ACC112 (cell line): ENCODE measurements at regions not wholly inside any gene's neighbourhood (a gene's known extent, or its start where the extent isn't known, plus 50 kb on each side); places are given as distances from the start of the nearest gene placed in this dataset.

ENCODE experiments used
- H2AFZ ChIP-seq: fragments of 200-600 bp; sonication (generic); one replicate; pipeline ENCODE4 v1.6.0; 2017; ENCODE audit warnings: antibody characterized with exemption, low read length; ENCODE audit not compliant: unreplicated experiment
- H3K27ac ChIP-seq: fragments of 200-600 bp; sonication (generic); 2 replicates; pipeline ENCODE4 v1.5.1; 2014; ENCODE audit warnings: low read depth, mild to moderate bottlenecking, antibody characterized with exemption, low read length, moderate library complexity
- H3K27me3 ChIP-seq: fragments of 200-600 bp; sonication (generic); 2 replicates; pipeline ENCODE4 v1.6.1; 2014; ENCODE audit warnings: mild to moderate bottlenecking, antibody characterized with exemption, low read length, moderate library complexity, mixed read lengths; ENCODE audit not compliant: insufficient read depth
- H3K36me3 ChIP-seq: fragments of 200-600 bp; sonication (generic); 2 replicates; pipeline ENCODE4 v1.6.1; 2016; ENCODE audit warnings: mild to moderate bottlenecking, antibody characterized with exemption, low read length, moderate library complexity, mixed read lengths; ENCODE audit not compliant: insufficient read depth
- H3K4me1 ChIP-seq: fragments of 200-600 bp; sonication (generic); one replicate; pipeline ENCODE4 v1.6.1; 2016; ENCODE audit warnings: low read length, mixed read lengths; ENCODE audit not compliant: insufficient read depth, unreplicated experiment, control insufficient read depth
- H3K4me3 ChIP-seq: fragments of 200-600 bp; sonication (generic); 2 replicates; pipeline ENCODE4 v1.5.1; 2014; ENCODE audit warnings: mild to moderate bottlenecking, low read depth, low read length
- H3K79me2 ChIP-seq: fragments of 200-600 bp; sonication (generic); one replicate; pipeline ENCODE4 v1.6.0; 2016; ENCODE audit warnings: low read length; ENCODE audit not compliant: control insufficient read depth, unreplicated experiment, insufficient read depth

DNA sequence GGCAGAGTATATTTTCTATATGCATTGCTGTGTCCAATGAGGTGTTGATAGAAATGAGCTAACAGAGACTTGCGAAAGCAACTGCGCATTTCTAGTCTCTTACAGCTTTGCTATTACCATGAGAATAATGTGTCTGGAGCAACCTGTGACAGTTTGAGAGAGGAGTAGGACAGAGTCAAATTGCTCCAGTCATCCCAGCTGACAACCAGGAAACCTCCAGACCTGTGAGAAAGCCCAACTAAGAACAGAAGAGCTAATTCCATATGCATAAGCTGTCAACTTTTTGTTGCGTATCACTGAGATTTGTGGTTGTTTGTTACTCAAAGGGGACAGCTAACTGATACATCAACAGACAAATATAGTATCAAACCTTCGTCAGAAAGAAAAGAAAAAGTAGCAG is 354.1 kb upstream of the LRRC7 start:
- Histone ChIP-seq H3K4me1 (no peaks in the 10 kb centered on the region), H3K27me3 (no peaks in the 10 kb centered on the region), H2AFZ (no peak overlapping the region), H3K4me3 (no peak overlapping the region), H3K27ac (no peak overlapping the region), H3K36me3 (no peaks in the 10 kb centered on the region), H3K79me2 (no peaks in the 10 kb centered on the region)

DNA sequence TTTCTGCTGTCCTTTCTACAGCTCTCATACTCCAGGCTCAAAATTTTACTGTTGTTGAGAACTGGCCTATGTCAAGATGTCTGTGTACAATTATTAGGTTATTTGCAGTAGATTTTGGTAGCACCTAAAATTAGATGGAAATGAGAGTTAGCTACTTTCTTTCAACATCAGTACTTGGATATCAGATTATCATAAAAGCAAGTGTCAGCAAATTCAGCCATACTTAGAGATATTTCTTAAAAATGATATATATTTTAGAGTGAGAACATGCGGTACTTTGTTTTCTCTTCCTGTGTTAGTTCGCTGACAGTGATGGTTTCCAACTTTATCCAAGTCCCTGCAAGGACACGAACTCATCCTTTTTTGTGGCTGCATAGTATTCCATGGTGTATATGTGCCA is 351.8 kb upstream of the LRRC7 start:
- H3K36me3 ChIP-seq: no peaks in the 10 kb centered on the region
- H3K79me2 ChIP-seq: no peaks in the 10 kb centered on the region
- no peaks in the 10 kb centered on the region for H3K4me1 ChIP-seq
- H3K27me3 ChIP-seq: no peaks in the 10 kb centered on the region
- no peak overlapping the region for H2AFZ ChIP-seq
- no peak overlapping the region for H3K27ac ChIP-seq
- H3K4me3 ChIP-seq: no peak overlapping the region

DNA sequence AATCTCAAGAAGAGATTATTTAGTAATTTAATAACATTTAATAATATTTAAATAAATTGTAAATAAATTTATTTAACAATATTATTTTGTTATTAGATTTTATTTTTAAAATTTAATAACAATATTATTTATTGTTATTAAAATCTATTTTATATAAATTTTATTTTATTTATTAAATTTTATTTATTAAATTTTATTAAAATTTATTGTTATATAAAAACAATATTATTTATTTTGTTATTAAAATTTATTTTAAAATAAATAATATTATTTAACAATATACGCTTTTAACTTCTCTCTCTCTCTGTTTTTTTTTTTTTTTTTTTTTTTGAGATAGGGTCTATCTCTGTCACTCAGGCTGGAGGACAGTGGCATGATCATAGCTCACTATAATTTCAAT is 347.1 kb upstream of the LRRC7 start:
- H3K36me3 ChIP-seq: no peaks in the 10 kb centered on the region
- H3K79me2 ChIP-seq: no peaks in the 10 kb centered on the region
- H3K27me3 ChIP-seq: no peaks in the 10 kb centered on the region
- no peak overlapping the region for H3K27ac ChIP-seq
- no peak overlapping the region for H2AFZ ChIP-seq
- no peaks in the 10 kb centered on the region for H3K4me1 ChIP-seq
- no peak overlapping the region for H3K4me3 ChIP-seq

DNA sequence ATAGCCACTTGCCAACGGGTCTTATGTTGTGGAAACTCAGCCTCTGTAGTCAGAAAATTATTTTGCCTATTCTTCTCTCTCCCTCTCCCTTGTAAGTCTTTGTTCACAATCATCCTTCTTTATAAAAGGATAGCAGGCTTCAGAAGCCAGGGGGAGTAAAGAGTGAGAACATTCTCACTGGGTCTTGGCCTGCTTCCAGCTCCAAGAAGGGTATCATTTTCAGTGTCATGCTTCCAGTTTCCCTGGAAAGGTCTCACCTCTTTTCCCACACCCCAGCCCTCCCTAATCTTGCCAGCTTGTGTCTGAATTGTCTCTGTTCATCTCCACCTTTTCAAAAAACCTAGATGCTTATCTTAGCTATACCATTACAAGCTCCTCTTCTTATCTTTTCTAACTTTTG is 346.2 kb upstream of the LRRC7 start:
- no peak overlapping the region for H2AFZ ChIP-seq
- no peaks in the 10 kb centered on the region for H3K4me1 ChIP-seq
- no peak overlapping the region for H3K4me3 ChIP-seq
- no peak overlapping the region for H3K27ac ChIP-seq
- H3K36me3 ChIP-seq: no peaks in the 10 kb centered on the region
- no peaks in the 10 kb centered on the region for H3K79me2 ChIP-seq
- H3K27me3 ChIP-seq: no peaks in the 10 kb centered on the region

DNA sequence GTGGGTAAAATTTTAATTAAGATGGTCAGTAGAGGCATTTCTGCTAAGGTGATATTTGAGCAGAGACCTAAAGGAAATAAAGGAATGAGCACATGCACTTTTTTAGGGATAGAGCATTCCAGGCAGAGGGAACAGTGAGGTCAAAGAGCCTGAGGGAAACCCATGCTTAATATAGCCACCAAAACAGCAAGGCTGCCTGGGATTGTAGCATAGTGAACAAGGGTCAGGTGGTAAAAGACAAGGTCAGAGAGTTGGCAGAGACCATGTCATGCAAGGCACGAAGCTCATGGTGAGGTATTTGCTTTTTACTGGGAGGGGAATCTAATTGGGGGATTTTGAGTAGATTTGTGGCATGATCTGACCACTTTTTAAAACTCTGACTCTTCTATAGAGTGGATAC is 344.6 kb upstream of the LRRC7 start:
- no peaks in the 10 kb centered on the region for H3K36me3 ChIP-seq
- no peak overlapping the region for H2AFZ ChIP-seq
- H3K79me2 ChIP-seq: no peaks in the 10 kb centered on the region
- H3K27ac ChIP-seq: no peak overlapping the region
- no peak overlapping the region for H3K4me3 ChIP-seq
- no peaks in the 10 kb centered on the region for H3K27me3 ChIP-seq
- H3K4me1 ChIP-seq: no peaks in the 10 kb centered on the region

DNA sequence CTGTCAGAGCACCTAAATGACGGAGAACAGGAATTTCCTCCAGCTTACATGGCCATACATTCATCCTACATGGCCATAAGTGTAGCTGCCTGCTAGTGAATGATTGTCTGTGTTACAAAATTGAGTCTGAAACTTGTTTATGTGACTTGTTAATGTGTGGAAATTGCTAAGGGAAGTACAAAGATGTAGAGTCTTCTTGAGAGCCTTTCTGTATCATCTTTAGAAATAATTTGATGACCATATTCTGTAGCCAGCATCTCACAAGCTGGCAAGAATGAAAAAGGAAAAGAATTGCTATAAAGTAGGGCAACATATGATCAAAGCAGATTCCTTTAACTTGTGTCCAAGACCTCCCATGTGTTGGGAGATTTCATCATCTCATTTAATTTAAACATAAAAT is 339.2 kb upstream of the LRRC7 start:
- no peaks in the 10 kb centered on the region for H3K27me3 ChIP-seq
- no peaks in the 10 kb centered on the region for H3K79me2 ChIP-seq
- no peak overlapping the region for H2AFZ ChIP-seq
- no peak overlapping the region for H3K4me3 ChIP-seq
- H3K36me3 ChIP-seq: no peaks in the 10 kb centered on the region
- H3K27ac ChIP-seq: no peak overlapping the region
- no peaks in the 10 kb centered on the region for H3K4me1 ChIP-seq

DNA sequence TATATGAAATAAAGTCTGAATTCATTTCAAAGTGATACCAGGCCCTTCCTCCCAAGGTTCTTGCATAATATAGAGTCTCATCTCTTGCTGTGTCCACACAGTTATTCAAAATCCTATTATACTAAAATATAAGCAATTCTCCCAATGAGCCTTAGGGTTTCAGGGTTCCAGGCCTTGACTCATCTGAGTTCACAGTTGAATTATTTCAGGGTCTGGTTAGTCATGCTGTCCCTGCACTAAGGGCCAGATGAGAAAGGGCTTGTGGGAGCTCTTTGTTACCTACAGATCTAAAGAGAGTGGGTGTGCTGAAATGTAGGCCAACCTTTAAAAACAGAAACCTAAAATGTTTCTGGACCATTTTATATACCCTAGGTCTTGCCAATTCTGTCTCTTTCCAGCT is 337.5 kb upstream of the LRRC7 start:
- Histone ChIP-seq H2AFZ (no peak overlapping the region), H3K27me3 (no peaks in the 10 kb centered on the region), H3K4me3 (no peak overlapping the region), H3K36me3 (no peaks in the 10 kb centered on the region), H3K4me1 (no peaks in the 10 kb centered on the region), H3K79me2 (no peaks in the 10 kb centered on the region), H3K27ac (no peak overlapping the region)

DNA sequence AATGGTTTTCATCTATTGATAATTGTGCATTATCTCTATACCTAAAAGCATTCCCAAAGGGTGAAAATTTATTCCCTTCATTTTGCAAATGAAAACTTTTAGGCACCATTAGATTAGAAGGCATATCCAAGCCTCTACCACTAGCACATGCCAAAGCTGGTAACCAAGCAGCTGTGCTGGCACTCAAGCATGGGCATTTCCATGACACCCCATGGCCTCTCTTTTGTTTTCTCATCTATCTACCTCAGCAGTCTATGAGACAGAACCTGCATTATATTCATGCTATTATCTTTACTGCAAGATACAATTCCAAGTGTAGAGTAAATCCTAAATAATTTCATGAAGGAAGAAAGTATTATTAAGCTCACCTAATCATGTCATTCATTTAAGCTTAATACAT is 334.3 kb upstream of the LRRC7 start:
- H3K4me3 ChIP-seq: no peak overlapping the region
- no peaks in the 10 kb centered on the region for H3K27me3 ChIP-seq
- no peaks in the 10 kb centered on the region for H3K36me3 ChIP-seq

DNA sequence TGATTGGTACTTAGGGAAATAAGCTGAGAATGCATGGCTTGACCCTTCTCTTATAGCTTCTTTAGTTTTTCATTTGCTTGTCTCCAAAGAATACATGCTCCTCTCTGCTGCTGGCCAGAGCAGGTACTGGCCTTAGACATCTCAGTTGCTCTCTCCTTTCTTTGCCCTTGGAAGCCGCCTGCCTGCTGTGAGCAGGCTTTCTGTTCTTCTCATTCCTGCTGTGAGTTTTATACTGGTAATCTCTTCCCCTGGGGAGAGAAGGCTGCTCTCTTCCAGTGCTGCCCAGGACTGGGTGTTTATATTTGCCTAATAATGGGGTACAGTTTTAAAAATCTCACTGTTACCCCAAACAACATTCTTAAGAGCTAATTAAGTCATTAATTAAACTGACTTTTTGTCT is 323.5 kb upstream of the LRRC7 start:
- Histone ChIP-seq H2AFZ (no peak overlapping the region), H3K4me1 (no peaks in the 10 kb centered on the region), H3K27ac (no peak overlapping the region), H3K79me2 (no peaks in the 10 kb centered on the region), H3K36me3 (no peaks in the 10 kb centered on the region), H3K27me3 (no peaks in the 10 kb centered on the region), H3K4me3 (no peak overlapping the region)

More for the DNA sequence above, 334.3 kb upstream of the LRRC7 start:
- no peak overlapping the region for H2AFZ ChIP-seq
- H3K27ac ChIP-seq: no peak overlapping the region
- H3K79me2 ChIP-seq: no peaks in the 10 kb centered on the region
- H3K4me1 ChIP-seq: no peaks in the 10 kb centered on the region

DNA sequence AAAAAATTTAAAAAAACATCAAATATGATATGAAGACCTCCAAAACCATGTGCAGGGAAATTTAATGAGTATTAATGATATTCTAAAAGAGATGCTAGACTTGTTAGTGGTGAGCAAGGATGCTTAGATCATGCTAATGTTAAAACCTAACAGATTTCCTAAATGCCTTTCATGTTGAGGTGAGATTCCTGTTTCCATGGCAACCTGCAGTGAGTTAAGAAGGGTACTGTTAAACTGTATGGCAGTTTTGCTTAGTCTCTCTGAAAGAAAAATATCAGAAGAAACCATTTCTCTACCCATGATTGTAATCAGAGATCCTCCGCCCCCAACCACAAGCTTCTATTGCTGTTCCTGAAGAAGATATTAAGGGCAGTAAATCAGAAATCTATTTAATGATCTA is 321.6 kb upstream of the LRRC7 start:
- H2AFZ ChIP-seq: no peak overlapping the region
- H3K4me3 ChIP-seq: no peak overlapping the region
- H3K27me3 ChIP-seq: no peaks in the 10 kb centered on the region
- no peaks in the 10 kb centered on the region for H3K4me1 ChIP-seq
- no peaks in the 10 kb centered on the region for H3K79me2 ChIP-seq
- no peak overlapping the region for H3K27ac ChIP-seq
- no peaks in the 10 kb centered on the region for H3K36me3 ChIP-seq

DNA sequence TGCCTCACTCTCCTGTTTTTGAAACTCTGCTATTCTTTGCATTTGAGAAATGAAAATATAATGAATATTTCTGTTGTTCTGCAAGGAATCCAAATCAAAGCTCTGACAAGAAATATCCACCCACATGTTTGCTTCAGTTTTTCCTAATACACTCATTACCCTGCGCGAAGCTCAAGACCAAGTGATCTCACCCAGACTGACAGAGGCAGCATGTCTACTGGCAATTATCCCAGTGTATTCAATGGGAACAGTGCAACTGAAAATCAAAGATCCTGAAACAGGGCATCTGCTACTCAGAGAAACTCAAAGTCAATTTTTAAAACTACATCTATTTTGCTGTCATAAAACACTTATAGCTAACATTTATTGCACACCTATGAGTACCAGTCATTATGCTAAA is 321.0 kb upstream of the LRRC7 start:
- Histone ChIP-seq H3K79me2 (no peaks in the 10 kb centered on the region), H2AFZ (no peak overlapping the region), H3K27me3 (no peaks in the 10 kb centered on the region), H3K4me1 (no peaks in the 10 kb centered on the region), H3K27ac (no peak overlapping the region), H3K4me3 (no peak overlapping the region), H3K36me3 (no peaks in the 10 kb centered on the region)

DNA sequence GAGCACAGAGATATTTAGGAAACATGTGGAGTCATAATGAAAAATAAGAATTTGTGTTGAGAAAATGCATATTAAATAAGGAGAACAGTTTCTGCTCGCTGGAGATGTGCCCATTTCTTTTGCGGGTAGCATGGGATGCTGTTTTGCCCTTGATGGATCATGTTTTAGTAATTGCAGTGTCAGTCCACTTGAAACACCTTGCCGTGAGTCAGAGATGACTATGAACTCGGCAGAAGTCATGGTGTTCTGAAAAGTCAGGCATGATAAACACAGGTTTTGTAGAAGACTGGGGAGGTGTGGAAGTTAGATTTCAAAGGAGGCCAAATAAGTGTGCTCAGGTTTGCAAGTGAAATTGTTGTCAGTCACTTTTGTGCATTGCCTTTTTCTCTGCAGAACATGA is 315.0 kb upstream of the LRRC7 start:
- Histone ChIP-seq H3K4me1 (no peaks in the 10 kb centered on the region), H3K27ac (no peak overlapping the region), H3K79me2 (no peaks in the 10 kb centered on the region), H3K27me3 (no peaks in the 10 kb centered on the region), H3K36me3 (no peaks in the 10 kb centered on the region), H2AFZ (no peak overlapping the region), H3K4me3 (no peak overlapping the region)
